Osteoblast (primary cell): ENCODE measurements at regions not wholly inside any gene's neighbourhood (a gene's known extent, or its start where the extent isn't known, plus 50 kb on each side); places are given as distances from the start of the nearest gene placed in this dataset.

Experiments
- DNase-seq: peaks from one replicate; pipeline ENCODE4 v3.0.0; 2011; ENCODE audit warnings: low spot score, mixed read lengths; ENCODE audit not compliant: insufficient read length; ENCODE audit errors: missing footprints
- H2AFZ ChIP-seq: 2 replicates; pipeline ENCODE4 v1.6.0; 2011; ENCODE audit warnings: mild to moderate bottlenecking, low read length
- H3K27ac ChIP-seq: 2 replicates; pipeline ENCODE4 v1.5.1; 2011; ENCODE audit warnings: mild to moderate bottlenecking, low read depth, low read length, moderate library complexity
- H3K27me3 ChIP-seq: 2 replicates; pipeline ENCODE4 v1.6.0; 2012; ENCODE audit warnings: mild to moderate bottlenecking, control low read depth, inconsistent platforms, low read length, moderate library complexity; ENCODE audit not compliant: insufficient read depth
- H3K36me3 ChIP-seq: 2 replicates; pipeline ENCODE4 v1.5.1; 2011; ENCODE audit warnings: mild to moderate bottlenecking, low read length, control low read depth, moderate library complexity; ENCODE audit not compliant: insufficient read depth
- H3K4me1 ChIP-seq: 2 replicates; pipeline ENCODE4 v1.5.1; 2011; ENCODE audit warnings: mild to moderate bottlenecking, low read length, control low read depth, moderate library complexity; ENCODE audit not compliant: insufficient read depth
- H3K4me2 ChIP-seq: 2 replicates; pipeline ENCODE4 v1.6.0; 2011; ENCODE audit warnings: mild to moderate bottlenecking, low read length; ENCODE audit not compliant: insufficient read depth
- H3K4me3 ChIP-seq: fragments of 200-600 bp; sonication (generic); 3 replicates; pipeline ENCODE4 v1.5.1; 2012; ENCODE audit warnings: mild to moderate bottlenecking, low read length, inconsistent platforms; ENCODE audit not compliant: insufficient read depth
- H3K79me2 ChIP-seq: 2 replicates; pipeline ENCODE4 v1.6.0; 2012; ENCODE audit warnings: mild to moderate bottlenecking, low read length, control low read depth, inconsistent platforms; ENCODE audit not compliant: insufficient read depth
- H3K9me3 ChIP-seq: 2 replicates; pipeline ENCODE4 v1.5.1; 2011; ENCODE audit warnings: low read depth, low read length, control low read depth
- H4K20me1 ChIP-seq: 2 replicates; pipeline ENCODE4 v1.6.0; 2012; ENCODE audit warnings: mild to moderate bottlenecking, low read length, control low read depth; ENCODE audit not compliant: insufficient read depth
- TF ChIP-seq, protein P1 (sequence below): IDR thresholded peaks from 2 replicates; pipeline ENCODE4 v1.5.1; 2011; ENCODE audit warnings: mild to moderate bottlenecking, low read depth, low read length, moderate library complexity; ENCODE audit errors: extremely low read depth

DNA sequence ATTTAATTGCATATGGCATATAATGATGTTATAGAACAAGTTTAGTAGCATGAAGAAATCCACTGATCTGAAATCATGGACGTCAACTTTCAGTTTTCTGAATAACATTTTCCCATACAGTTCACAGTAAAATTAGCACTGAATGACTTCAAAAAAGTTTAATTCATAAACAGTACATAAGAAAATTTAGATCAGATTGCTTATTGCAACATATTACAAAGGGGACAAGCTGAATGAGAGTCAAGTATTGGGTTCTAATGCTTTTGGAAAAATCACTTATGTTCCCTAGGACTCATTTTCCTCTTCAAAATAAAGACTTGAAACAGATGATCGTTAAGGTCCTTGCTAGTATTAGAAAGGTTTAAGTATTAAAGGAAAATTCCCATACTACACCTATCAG is 898.3 kb upstream of the INTU start:
- H3K4me1 ChIP-seq = no peaks in the 10 kb centered on the region
- no peak overlapping the region for H3K27ac ChIP-seq
- H3K4me3 ChIP-seq = no peak overlapping the region
- H3K4me2 ChIP-seq = no peak overlapping the region
- TF ChIP-seq, protein P1, sequence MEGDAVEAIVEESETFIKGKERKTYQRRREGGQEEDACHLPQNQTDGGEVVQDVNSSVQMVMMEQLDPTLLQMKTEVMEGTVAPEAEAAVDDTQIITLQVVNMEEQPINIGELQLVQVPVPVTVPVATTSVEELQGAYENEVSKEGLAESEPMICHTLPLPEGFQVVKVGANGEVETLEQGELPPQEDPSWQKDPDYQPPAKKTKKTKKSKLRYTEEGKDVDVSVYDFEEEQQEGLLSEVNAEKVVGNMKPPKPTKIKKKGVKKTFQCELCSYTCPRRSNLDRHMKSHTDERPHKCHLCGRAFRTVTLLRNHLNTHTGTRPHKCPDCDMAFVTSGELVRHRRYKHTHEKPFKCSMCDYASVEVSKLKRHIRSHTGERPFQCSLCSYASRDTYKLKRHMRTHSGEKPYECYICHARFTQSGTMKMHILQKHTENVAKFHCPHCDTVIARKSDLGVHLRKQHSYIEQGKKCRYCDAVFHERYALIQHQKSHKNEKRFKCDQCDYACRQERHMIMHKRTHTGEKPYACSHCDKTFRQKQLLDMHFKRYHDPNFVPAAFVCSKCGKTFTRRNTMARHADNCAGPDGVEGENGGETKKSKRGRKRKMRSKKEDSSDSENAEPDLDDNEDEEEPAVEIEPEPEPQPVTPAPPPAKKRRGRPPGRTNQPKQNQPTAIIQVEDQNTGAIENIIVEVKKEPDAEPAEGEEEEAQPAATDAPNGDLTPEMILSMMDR = no peak
- no peaks in the 10 kb centered on the region for H3K36me3 ChIP-seq
- H3K79me2 ChIP-seq = no peaks in the 10 kb centered on the region
- no peaks in the 10 kb centered on the region for H3K27me3 ChIP-seq
- H3K9me3 ChIP-seq = no peaks in the 10 kb centered on the region
- no peak overlapping the region for H2AFZ ChIP-seq
- DNase-seq = no peak
- no peaks in the 10 kb centered on the region for H4K20me1 ChIP-seq

DNA sequence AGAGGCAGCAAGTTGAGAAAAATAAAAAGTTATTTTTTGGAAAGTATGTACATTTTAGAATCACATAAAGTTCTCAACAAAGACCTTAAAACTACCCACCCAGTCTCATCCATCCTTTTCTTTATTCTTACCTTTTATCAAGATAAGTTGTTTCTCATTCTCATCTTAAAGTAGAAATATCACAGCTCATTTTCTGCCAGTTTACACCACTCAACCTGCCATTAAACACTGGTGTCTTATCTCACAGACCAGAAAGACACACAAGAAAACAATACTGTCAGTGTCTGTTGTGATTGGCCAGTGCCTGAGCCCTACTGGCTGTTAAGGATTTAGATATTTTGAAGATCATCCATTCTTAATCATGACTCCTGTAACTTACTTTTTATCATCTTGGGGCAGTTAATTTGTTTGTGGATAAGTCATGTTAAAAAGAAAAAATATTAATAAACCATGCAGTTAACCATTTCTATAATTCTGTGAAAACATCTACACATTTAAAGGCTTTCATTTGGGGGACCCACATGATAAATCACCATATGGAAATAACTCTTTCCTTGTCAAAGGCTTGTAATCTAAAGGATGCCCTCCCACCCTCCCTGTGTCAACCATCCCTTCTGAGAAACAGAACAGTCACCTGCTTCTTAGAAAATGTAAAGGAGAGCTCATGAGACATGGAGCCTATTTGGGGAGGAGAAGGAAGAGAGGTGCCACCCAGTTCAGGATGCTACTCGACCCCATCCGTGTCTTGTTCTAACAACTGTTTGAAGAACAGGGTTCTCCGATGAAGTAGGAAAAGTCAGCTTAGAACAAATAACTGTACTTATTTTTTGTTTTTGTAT is 897.2 kb upstream of the INTU start:
- Histone ChIP-seq H3K9me3 (no peaks in the 10 kb centered on the region), H3K4me2 (no peak overlapping the region), H3K4me1 (no peaks in the 10 kb centered on the region), H3K79me2 (no peaks in the 10 kb centered on the region), H3K27ac (no peak overlapping the region), H3K36me3 (no peaks in the 10 kb centered on the region), H3K27me3 (no peaks in the 10 kb centered on the region), H3K4me3 (no peak overlapping the region), H4K20me1 (no peaks in the 10 kb centered on the region), H2AFZ (no peak overlapping the region)
- TF ChIP-seq, protein P1 = no peak
- peak; percentile 6 for DNase-seq

DNA sequence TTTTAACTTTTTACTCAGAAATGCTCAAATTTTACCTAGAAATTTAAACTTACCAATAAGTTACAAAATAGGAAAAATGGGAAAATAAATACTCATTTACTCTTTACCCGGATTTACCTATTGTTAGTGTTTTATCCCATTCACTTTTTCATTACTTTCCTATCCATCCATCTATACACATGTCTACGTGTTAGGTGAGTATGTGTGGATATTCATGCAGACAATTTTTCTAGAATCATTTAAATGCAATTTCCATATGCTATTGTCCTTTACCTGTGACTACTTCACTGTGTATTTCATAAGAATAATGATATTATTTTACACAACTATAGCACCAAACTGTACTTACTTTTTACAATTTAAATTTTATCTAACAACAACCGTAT is 896.6 kb upstream of the INTU start:
- H3K36me3 ChIP-seq = no peaks in the 10 kb centered on the region
- H3K4me3 ChIP-seq = no peak overlapping the region
- no peak overlapping the region for H3K4me2 ChIP-seq
- H2AFZ ChIP-seq = no peak overlapping the region
- no peak for DNase-seq
- no peak overlapping the region for H3K27ac ChIP-seq
- H3K79me2 ChIP-seq = no peaks in the 10 kb centered on the region
- no peaks in the 10 kb centered on the region for H3K9me3 ChIP-seq
- TF ChIP-seq, protein P1 = no peak
- no peaks in the 10 kb centered on the region for H4K20me1 ChIP-seq
- no peaks in the 10 kb centered on the region for H3K27me3 ChIP-seq
- no peaks in the 10 kb centered on the region for H3K4me1 ChIP-seq

DNA sequence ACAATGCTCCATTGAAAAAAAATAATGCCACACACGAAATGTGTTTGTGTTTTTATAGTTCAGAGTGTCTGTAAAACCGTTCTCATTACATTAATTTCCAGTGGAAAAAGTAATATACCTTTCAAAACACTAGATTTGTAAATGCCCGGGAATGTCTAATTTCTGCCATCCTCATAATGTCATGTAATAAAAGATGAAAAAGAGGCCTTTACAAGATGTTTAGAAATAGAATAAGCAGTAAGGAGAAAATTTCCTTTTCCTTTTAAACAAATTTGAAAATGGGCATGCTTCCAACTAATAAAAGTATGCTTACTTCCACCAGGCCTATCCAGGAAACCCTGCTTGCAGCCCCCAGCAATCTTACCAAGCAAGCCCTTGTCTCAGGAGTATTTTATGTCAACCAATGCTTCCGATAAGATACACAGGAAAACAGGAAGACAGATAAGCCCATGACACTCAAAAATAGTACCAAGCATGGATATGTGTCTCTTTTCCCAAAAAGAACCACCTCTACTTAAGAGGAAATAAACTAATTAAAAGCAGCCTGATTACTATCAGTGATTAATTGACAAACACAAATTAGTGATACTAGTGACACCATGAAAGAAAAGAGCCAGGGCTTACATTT is 894.7 kb upstream of the INTU start:
- TF ChIP-seq, protein P1 = no peak
- Histone ChIP-seq H3K79me2 (no peaks in the 10 kb centered on the region), H4K20me1 (no peaks in the 10 kb centered on the region), H3K27me3 (no peaks in the 10 kb centered on the region), H3K36me3 (no peaks in the 10 kb centered on the region), H2AFZ (no peak overlapping the region), H3K27ac (no peak overlapping the region), H3K4me1 (no peaks in the 10 kb centered on the region), H3K4me3 (no peak overlapping the region), H3K4me2 (no peak overlapping the region), H3K9me3 (no peaks in the 10 kb centered on the region)
- no peak for DNase-seq
